Activated B cell treated with CpG ODN at 0.5 μM for 24 hours (primary cell): ENCODE measurements at regions not wholly inside any gene's neighbourhood (a gene's known extent, or its start where the extent isn't known, plus 50 kb on each side); places are given as distances from the start of the nearest gene placed in this dataset.

Experiments
- ATAC-seq: fragments of 200-7000 bp; cut with Tn5 transposase; one replicate; pipeline ENCODE4 v1.10.0; 2021; ENCODE audit warnings: low read depth, mild to moderate bottlenecking, moderate library complexity
- CTCF ChIA-PET: fragments of 350-600 bp; sonication (Branson Sonifier 250); formaldehyde crosslinking; loops from one replicate; lab custom pipeline; 2021; ENCODE audit warnings: antibody characterized with exemption; lab: Charles Lee
- POLR2A ChIA-PET: fragments of 350-600 bp; sonication (Branson Sonifier 250); formaldehyde crosslinking; loops from one replicate; lab custom pipeline; 2021; ENCODE audit warnings: antibody characterized with exemption; lab: Charles Lee
- DNase-seq: peaks from one replicate; pipeline ENCODE4 v3.0.0; 2022
- H3K27ac Mint-ChIP-seq: one replicate; pipeline ENCODE4 v1.8.0; 2020; ENCODE audit warnings: mixed read lengths
- H3K27me3 Mint-ChIP-seq: one replicate; pipeline ENCODE4 v1.8.0; 2021; ENCODE audit warnings: mixed read lengths
- H3K36me3 Mint-ChIP-seq: one replicate; pipeline ENCODE4 v1.8.0; 2021; ENCODE audit warnings: low read depth, mixed read lengths
- H3K4me1 Mint-ChIP-seq: one replicate; pipeline ENCODE4 v1.8.0; 2021; ENCODE audit warnings: mixed read lengths
- H3K4me3 Mint-ChIP-seq: one replicate; pipeline ENCODE4 v1.8.0; 2020; ENCODE audit warnings: mild to moderate bottlenecking, mixed read lengths
- H3K9me3 Mint-ChIP-seq: one replicate; pipeline ENCODE4 v1.8.0; 2020; ENCODE audit warnings: mixed read lengths
- intact Hi-C: fragments of 100-400 bp; cut with micrococcal nuclease; formaldehyde crosslinking; loops from one replicate; pipeline ENCODE4 v1.15.1; 2024
- TF ChIP-seq, protein P1 (sequence below): fragments of 200-600 bp; IDR thresholded peaks from one replicate; pipeline ENCODE4 v1.8.0; 2022; ENCODE audit warnings: antibody characterized with exemption, mild to moderate bottlenecking

GRCh38 chr4:144202081-144202480 is 61.6 kb upstream of the GYPA start:
- intact Hi-C loops, result no loop called here
- TF ChIP-seq, protein P1, sequence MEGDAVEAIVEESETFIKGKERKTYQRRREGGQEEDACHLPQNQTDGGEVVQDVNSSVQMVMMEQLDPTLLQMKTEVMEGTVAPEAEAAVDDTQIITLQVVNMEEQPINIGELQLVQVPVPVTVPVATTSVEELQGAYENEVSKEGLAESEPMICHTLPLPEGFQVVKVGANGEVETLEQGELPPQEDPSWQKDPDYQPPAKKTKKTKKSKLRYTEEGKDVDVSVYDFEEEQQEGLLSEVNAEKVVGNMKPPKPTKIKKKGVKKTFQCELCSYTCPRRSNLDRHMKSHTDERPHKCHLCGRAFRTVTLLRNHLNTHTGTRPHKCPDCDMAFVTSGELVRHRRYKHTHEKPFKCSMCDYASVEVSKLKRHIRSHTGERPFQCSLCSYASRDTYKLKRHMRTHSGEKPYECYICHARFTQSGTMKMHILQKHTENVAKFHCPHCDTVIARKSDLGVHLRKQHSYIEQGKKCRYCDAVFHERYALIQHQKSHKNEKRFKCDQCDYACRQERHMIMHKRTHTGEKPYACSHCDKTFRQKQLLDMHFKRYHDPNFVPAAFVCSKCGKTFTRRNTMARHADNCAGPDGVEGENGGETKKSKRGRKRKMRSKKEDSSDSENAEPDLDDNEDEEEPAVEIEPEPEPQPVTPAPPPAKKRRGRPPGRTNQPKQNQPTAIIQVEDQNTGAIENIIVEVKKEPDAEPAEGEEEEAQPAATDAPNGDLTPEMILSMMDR, result no peak
- peaks cover 3% of the 10 kb centered on the region for H3K27me3 Mint-ChIP-seq
- H3K4me1 Mint-ChIP-seq, result no peaks in the 10 kb centered on the region
- CTCF ChIA-PET, result no interaction called here
- H3K36me3 Mint-ChIP-seq, result no peaks in the 10 kb centered on the region
- H3K9me3 Mint-ChIP-seq, result peaks cover 9% of the 10 kb centered on the region
- ATAC-seq (no peak), DNase-seq (no peak)
- POLR2A ChIA-PET, result no interaction called here
- no peak overlapping the region for H3K27ac Mint-ChIP-seq
- no peak overlapping the region for H3K4me3 Mint-ChIP-seq

- Mint-ChIP-seq H3K27ac (no peak overlapping the region), H3K9me3 (peaks cover 3% of the 10 kb centered on the region), H3K4me1 (no peaks in the 10 kb centered on the region), H3K4me3 (no peak overlapping the region), H3K36me3 (no peaks in the 10 kb centered on the region), H3K27me3 (peaks cover 3% of the 10 kb centered on the region)
- ATAC-seq, result no peak
- POLR2A ChIA-PET, result no interaction called here
- intact Hi-C loops, result no loop called here
- no peak for DNase-seq
- TF ChIP-seq, protein P1, result no peak
- CTCF ChIA-PET, result no interaction called here
Observed at GRCh38 chr4:144203155-144203554, 62.6 kb upstream of the GYPA start.

DNA sequence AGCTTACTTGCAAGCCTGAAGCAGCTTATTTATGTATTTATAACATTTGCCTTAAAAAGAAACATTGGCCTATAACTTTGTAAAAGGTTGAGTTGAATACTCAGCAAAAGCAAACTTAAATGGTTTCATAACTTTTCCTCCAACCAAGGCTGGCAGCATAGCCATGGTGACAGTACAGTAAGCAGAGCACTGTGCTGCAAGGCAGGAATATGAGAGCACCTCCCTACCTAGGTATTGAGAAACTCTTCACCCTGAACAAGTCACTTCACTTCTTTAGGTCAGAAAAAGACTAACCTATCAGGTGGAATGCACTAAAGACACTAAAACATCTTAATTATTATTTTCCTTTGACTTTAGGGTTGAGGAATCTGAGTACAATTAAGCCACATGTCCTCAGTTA is 63.9 kb upstream of the GYPA start:
- intact Hi-C loops, result no loop called here
- Mint-ChIP-seq H3K27me3 (peaks cover 3% of the 10 kb centered on the region), H3K4me1 (no peaks in the 10 kb centered on the region), H3K27ac (no peak overlapping the region), H3K4me3 (no peak overlapping the region), H3K36me3 (no peaks in the 10 kb centered on the region), H3K9me3 (no peaks in the 10 kb centered on the region)
- ChIA-PET POLR2A (no interaction called here), CTCF (no interaction called here)
- TF ChIP-seq, protein P1, result no peak
- no peak for DNase-seq
- no peak for ATAC-seq

DNA sequence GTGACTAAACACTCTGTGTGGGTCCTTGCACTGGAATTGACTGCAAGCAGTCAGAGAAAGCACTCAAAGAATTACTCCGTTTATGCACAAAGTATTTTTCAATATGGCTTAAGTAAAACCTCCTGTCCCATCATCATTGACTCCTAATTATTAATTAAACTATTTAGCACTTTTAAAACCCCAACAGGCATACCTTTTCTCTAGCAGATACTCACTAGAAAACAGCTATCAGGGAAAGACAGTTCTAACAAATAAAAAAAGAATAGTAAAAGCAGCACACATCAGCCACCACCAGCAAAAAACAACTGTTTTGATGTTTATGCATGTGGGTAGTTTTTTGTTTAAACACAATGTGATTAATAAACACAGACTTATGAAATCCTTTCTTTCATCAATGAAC is 66.2 kb upstream of the GYPA start:
- Mint-ChIP-seq H3K27me3 (peaks cover 2% of the 10 kb centered on the region), H3K9me3 (no peaks in the 10 kb centered on the region), H3K36me3 (no peaks in the 10 kb centered on the region), H3K4me1 (no peaks in the 10 kb centered on the region), H3K4me3 (no peak overlapping the region), H3K27ac (no peak overlapping the region)
- ChIA-PET CTCF (no interaction called here), POLR2A (no interaction called here)
- TF ChIP-seq, protein P1, result no peak
- no peak for DNase-seq
- ATAC-seq, result no peak
- intact Hi-C loops, result no loop called here

- H3K27me3 Mint-ChIP-seq, result no peaks in the 10 kb centered on the region
- no peak for ATAC-seq
- ChIA-PET POLR2A (no interaction called here), CTCF (no interaction called here)
- H3K36me3 Mint-ChIP-seq, result no peaks in the 10 kb centered on the region
- TF ChIP-seq, protein P1, result no peak
- H3K27ac Mint-ChIP-seq, result no peak overlapping the region
- H3K4me1 Mint-ChIP-seq, result no peaks in the 10 kb centered on the region
- intact Hi-C loops, result no loop called here
- no peaks in the 10 kb centered on the region for H3K9me3 Mint-ChIP-seq
- H3K4me3 Mint-ChIP-seq, result no peak overlapping the region
- DNase-seq, result no peak
Observed at GRCh38 chr4:144208074-144208473, 67.6 kb upstream of the GYPA start.
